SK-N-SH (cell line): ENCODE measurements at regions not wholly inside any gene's neighbourhood (a gene's known extent, or its start where the extent isn't known, plus 50 kb on each side); places are given as distances from the start of the nearest gene placed in this dataset.

Experiments used
- CTCF ChIA-PET: fragments of 300-600, 350-600 bp; formaldehyde crosslinking; extraction: SDS; loops from one replicate; lab custom pipeline; 2021; lab: Yijun Ruan, JAX
- POLR2A ChIA-PET: fragments of 350-600 bp; sonication (Branson Sonifier 250); formaldehyde crosslinking; extraction: SDS; loops from one replicate; lab custom pipeline; 2020; ENCODE audit warnings: antibody characterized with exemption, inconsistent platforms; lab: Yijun Ruan, JAX
- DNase-seq: peaks from one replicate; pipeline ENCODE4 v3.0.0; 2012
- H2AFZ ChIP-seq: fragments of 200-600 bp; sonication (generic); 2 replicates; pipeline ENCODE4 v1.8.1; 2016; ENCODE audit warnings: antibody characterized with exemption, mild to moderate bottlenecking, low read depth
- H3F3A ChIP-seq: fragments of 200-600 bp; sonication (generic); replicated peaks from 2 replicates; pipeline ENCODE3; 2016; ENCODE audit warnings: antibody characterized with exemption, mild to moderate bottlenecking; ENCODE audit not compliant: insufficient read depth
- H3K27ac ChIP-seq, 2 experiments: fragments of 200-500 bp in 1 of 2; fragments of 200-600 bp in 1 of 2; sonication (Bioruptor generic) in 1 of 2; sonication (generic), shearing (Covaris generic) in 1 of 2; 2 replicates each; pipeline versions ENCODE4 v1.5.1 to v1.6.1; 2014 to 2016; ENCODE audit warnings: low read depth in 2 of 2, inconsistent platforms in 1 of 2, low read length in 1 of 2, mild to moderate bottlenecking in 1 of 2, mixed read lengths in 1 of 2
- H3K27me3 ChIP-seq: fragments of 200-600 bp; sonication (generic), shearing (Covaris generic); 2 replicates; pipeline ENCODE4 v1.6.1; 2016; ENCODE audit warnings: mixed run types; ENCODE audit not compliant: insufficient read depth
- H3K36me3 ChIP-seq, 2 experiments: fragments of 200-500 bp in 1 of 2; fragments of 200-600 bp in 1 of 2; sonication (Bioruptor generic) in 1 of 2; sonication (generic) in 1 of 2; replicated peaks in 1 of 2; 2 replicates each; pipeline versions ENCODE3 to v1.5.1; 2014 to 2016; ENCODE audit warnings: low read length in 1 of 2, mild to moderate bottlenecking in 1 of 2; ENCODE audit not compliant: insufficient read depth in 2 of 2, control insufficient read depth in 1 of 2
- H3K4me1 ChIP-seq, 2 experiments: fragments of 200-500 bp in 1 of 2; fragments of 200-600 bp in 1 of 2; sonication (Bioruptor generic) in 1 of 2; sonication (generic), shearing (Covaris generic) in 1 of 2; 2 replicates each; pipeline versions ENCODE4 v1.5.1 to v1.6.1; 2014 to 2016; ENCODE audit warnings: low read depth in 1 of 2, low read length in 1 of 2, mixed run types in 1 of 2; ENCODE audit not compliant: insufficient read depth in 2 of 2, control insufficient read depth in 1 of 2
- H3K4me2 ChIP-seq: fragments of 200-600 bp; sonication (generic), shearing (Covaris generic); 2 replicates; pipeline ENCODE4 v1.6.1; 2017; ENCODE audit warnings: mixed run types
- H3K4me3 ChIP-seq, 2 experiments: fragments of 200-500 bp in 1 of 2; fragments of 200-600 bp in 1 of 2; sonication (Bioruptor generic) in 1 of 2; sonication (generic), shearing (Covaris generic) in 1 of 2; 2 replicates each; pipeline versions ENCODE4 v1.5.1 to v1.8.1; 2014 to 2016; ENCODE audit warnings: low read depth in 2 of 2, inconsistent platforms in 1 of 2, low read length in 1 of 2, mild to moderate bottlenecking in 1 of 2, mixed read lengths in 1 of 2, moderate library complexity in 1 of 2
- H3K79me2 ChIP-seq: fragments of 200-600 bp; sonication (generic); 2 replicates; pipeline ENCODE4 v1.8.1; 2017; ENCODE audit warnings: mild to moderate bottlenecking; ENCODE audit not compliant: insufficient read depth
- H3K9ac ChIP-seq: fragments of 200-600 bp; sonication (generic); 2 replicates; pipeline ENCODE4 v1.6.1; 2017; ENCODE audit warnings: mixed run types
- H3K9me2 ChIP-seq: fragments of 200-600 bp; sonication (generic); 2 replicates; pipeline ENCODE4 v1.6.1; 2017; ENCODE audit warnings: mixed run types
- H3K9me3 ChIP-seq: fragments of 200-600 bp; sonication (generic); 2 replicates; pipeline ENCODE4 v1.6.1; 2017; ENCODE audit warnings: mixed run types, mild to moderate bottlenecking, moderate library complexity
- H4K20me1 ChIP-seq: fragments of 200-600 bp; sonication (generic); 2 replicates; pipeline ENCODE4 v1.6.1; 2017; ENCODE audit warnings: mild to moderate bottlenecking, mixed run types; ENCODE audit not compliant: insufficient read depth
- CHD2 ChIP-seq: fragments of 150-350 bp; IDR thresholded peaks from 2 replicates; pipeline ENCODE4 v1.6.1; 2018; ENCODE audit warnings: low read length; ENCODE audit not compliant: partially characterized antibody
- EZH2phosphoT487 ChIP-seq: fragments of 200-600 bp; sonication (generic); IDR thresholded peaks from 2 replicates; pipeline ENCODE4 v1.6.1; 2017; ENCODE audit warnings: low read depth, mixed run types, mild to moderate bottlenecking, antibody characterized with exemption, moderate library complexity, borderline replicate concordance
- FOXJ3 ChIP-seq: sonication (generic); formaldehyde crosslinking; IDR thresholded peaks from 2 replicates; pipeline ENCODE4 v1.5.1; 2020; ENCODE audit warnings: mild to moderate bottlenecking, missing genetic modification reagents
- JUND ChIP-seq: IDR thresholded peaks from 2 replicates; pipeline ENCODE4 v1.4.0; 2012
- NRF1 ChIP-seq: IDR thresholded peaks from 2 replicates; pipeline ENCODE4 v1.6.1; 2012; ENCODE audit warnings: low read depth, mild to moderate bottlenecking, low read length
- RXRA ChIP-seq: IDR thresholded peaks from 2 replicates; pipeline ENCODE4 v1.4.0; 2012; ENCODE audit warnings: low read depth, mild to moderate bottlenecking, borderline replicate concordance
- SMC3 ChIP-seq: IDR thresholded peaks from 2 replicates; pipeline ENCODE4 v1.6.1; 2012; ENCODE audit warnings: low read depth, low read length, improper control_type of control experiment
- TCF12 ChIP-seq: IDR thresholded peaks from 2 replicates; pipeline ENCODE4 v1.4.0; 2012
- TEAD4 ChIP-seq: IDR thresholded peaks from 2 replicates; pipeline ENCODE4 v1.4.0; 2012; ENCODE audit warnings: mild to moderate bottlenecking, borderline replicate concordance; ENCODE audit not compliant: insufficient read depth
- YY1 ChIP-seq: IDR thresholded peaks from 2 replicates; pipeline ENCODE4 v1.4.0; 2012; ENCODE audit warnings: low read depth, mild to moderate bottlenecking
- WGBS: methylation state at CpG from one replicate; pipeline ENCODE4 v1.1.6; 2017; ENCODE audit warnings: low lambda C conversion rate; 5-methylcytosine and 5-hydroxymethylcytosine counted together
- TF ChIP-seq, protein P1 (sequence below): IDR thresholded peaks from 2 replicates; pipeline ENCODE4; 2012
- TF ChIP-seq, protein P2 (sequence below): fragments of 150-350 bp; IDR thresholded peaks from 2 replicates; pipeline ENCODE4 v1.6.1; 2017; ENCODE audit warnings: antibody characterized with exemption, low read length, low read depth, borderline replicate concordance
- TF ChIP-seq, protein P3 (sequence below): fragments of 200-600 bp; sonication (generic); IDR thresholded peaks from 2 replicates; pipeline ENCODE4 v1.6.1; 2017; ENCODE audit warnings: antibody characterized with exemption, mild to moderate bottlenecking, moderate library complexity
- TF ChIP-seq, protein P4 (sequence below): IDR thresholded peaks from 2 replicates; pipeline ENCODE4 v1.6.1; 2012; ENCODE audit warnings: mild to moderate bottlenecking, low read depth, low read length, moderate library complexity
- TF ChIP-seq, protein P5 (sequence below): IDR thresholded peaks from 2 replicates; pipeline ENCODE4 v1.4.0; 2012; ENCODE audit warnings: low read depth

DNA sequence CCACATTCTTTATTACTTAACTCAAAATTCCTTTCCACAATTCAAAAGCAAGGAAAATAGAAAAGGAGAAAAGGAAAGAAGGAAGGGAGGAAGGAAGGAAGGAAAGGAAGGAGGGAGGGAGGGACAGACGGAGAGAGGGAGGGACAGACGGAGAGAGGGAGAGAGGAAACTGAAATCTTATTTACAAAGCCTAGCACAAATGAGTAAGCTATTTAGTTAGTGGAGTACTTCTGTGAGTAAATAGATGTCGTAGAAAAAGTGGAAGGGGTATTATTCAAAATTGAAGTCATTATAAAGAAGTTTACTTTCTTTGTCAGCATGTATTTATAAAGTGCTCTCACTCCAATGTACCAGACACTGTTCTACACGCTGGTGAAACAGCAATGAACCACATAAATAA, 177.9 kb downstream of the CETN3 start:
- no peak overlapping the region for H3K27ac ChIP-seq
- no peaks in the 10 kb centered on the region for H3K36me3 ChIP-seq
- no peak overlapping the region for H3K4me2 ChIP-seq
- H3K9ac ChIP-seq = no peak overlapping the region
- no peaks in the 10 kb centered on the region for H3K27me3 ChIP-seq
- TF ChIP-seq FOXJ3 (CRISPR knock-in tag) (no peak), CHD2 (no peak), YY1 (no peak), TEAD4 (no peak), SMC3 (no peak), RXRA (no peak), NRF1 (no peak), TCF12 (no peak), EZH2phosphoT487 (no peak), JUND (no peak)
- TF ChIP-seq, protein P1, sequence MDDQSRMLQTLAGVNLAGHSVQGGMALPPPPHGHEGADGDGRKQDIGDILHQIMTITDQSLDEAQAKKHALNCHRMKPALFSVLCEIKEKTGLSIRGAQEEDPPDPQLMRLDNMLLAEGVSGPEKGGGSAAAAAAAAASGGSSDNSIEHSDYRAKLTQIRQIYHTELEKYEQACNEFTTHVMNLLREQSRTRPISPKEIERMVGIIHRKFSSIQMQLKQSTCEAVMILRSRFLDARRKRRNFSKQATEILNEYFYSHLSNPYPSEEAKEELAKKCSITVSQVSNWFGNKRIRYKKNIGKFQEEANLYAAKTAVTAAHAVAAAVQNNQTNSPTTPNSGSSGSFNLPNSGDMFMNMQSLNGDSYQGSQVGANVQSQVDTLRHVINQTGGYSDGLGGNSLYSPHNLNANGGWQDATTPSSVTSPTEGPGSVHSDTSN = no peak
- TF ChIP-seq, protein P2, sequence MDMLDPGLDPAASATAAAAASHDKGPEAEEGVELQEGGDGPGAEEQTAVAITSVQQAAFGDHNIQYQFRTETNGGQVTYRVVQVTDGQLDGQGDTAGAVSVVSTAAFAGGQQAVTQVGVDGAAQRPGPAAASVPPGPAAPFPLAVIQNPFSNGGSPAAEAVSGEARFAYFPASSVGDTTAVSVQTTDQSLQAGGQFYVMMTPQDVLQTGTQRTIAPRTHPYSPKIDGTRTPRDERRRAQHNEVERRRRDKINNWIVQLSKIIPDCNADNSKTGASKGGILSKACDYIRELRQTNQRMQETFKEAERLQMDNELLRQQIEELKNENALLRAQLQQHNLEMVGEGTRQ = no peak
- TF ChIP-seq, protein P3, sequence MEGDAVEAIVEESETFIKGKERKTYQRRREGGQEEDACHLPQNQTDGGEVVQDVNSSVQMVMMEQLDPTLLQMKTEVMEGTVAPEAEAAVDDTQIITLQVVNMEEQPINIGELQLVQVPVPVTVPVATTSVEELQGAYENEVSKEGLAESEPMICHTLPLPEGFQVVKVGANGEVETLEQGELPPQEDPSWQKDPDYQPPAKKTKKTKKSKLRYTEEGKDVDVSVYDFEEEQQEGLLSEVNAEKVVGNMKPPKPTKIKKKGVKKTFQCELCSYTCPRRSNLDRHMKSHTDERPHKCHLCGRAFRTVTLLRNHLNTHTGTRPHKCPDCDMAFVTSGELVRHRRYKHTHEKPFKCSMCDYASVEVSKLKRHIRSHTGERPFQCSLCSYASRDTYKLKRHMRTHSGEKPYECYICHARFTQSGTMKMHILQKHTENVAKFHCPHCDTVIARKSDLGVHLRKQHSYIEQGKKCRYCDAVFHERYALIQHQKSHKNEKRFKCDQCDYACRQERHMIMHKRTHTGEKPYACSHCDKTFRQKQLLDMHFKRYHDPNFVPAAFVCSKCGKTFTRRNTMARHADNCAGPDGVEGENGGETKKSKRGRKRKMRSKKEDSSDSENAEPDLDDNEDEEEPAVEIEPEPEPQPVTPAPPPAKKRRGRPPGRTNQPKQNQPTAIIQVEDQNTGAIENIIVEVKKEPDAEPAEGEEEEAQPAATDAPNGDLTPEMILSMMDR = no peak
- TF ChIP-seq, protein P4, sequence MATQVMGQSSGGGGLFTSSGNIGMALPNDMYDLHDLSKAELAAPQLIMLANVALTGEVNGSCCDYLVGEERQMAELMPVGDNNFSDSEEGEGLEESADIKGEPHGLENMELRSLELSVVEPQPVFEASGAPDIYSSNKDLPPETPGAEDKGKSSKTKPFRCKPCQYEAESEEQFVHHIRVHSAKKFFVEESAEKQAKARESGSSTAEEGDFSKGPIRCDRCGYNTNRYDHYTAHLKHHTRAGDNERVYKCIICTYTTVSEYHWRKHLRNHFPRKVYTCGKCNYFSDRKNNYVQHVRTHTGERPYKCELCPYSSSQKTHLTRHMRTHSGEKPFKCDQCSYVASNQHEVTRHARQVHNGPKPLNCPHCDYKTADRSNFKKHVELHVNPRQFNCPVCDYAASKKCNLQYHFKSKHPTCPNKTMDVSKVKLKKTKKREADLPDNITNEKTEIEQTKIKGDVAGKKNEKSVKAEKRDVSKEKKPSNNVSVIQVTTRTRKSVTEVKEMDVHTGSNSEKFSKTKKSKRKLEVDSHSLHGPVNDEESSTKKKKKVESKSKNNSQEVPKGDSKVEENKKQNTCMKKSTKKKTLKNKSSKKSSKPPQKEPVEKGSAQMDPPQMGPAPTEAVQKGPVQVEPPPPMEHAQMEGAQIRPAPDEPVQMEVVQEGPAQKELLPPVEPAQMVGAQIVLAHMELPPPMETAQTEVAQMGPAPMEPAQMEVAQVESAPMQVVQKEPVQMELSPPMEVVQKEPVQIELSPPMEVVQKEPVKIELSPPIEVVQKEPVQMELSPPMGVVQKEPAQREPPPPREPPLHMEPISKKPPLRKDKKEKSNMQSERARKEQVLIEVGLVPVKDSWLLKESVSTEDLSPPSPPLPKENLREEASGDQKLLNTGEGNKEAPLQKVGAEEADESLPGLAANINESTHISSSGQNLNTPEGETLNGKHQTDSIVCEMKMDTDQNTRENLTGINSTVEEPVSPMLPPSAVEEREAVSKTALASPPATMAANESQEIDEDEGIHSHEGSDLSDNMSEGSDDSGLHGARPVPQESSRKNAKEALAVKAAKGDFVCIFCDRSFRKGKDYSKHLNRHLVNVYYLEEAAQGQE = no peak
- TF ChIP-seq, protein P5, sequence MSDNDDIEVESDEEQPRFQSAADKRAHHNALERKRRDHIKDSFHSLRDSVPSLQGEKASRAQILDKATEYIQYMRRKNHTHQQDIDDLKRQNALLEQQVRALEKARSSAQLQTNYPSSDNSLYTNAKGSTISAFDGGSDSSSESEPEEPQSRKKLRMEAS = no peak
- no peaks in the 10 kb centered on the region for H3F3A ChIP-seq
- ChIA-PET CTCF (interaction anchor here (1.0 kb wide), 1 partner anchor 9 kb away, joined by 4 read pairs; no protein-coding TSS in a partner anchor), POLR2A (no interaction called here)
- no peak overlapping the region for H3K4me3 ChIP-seq
- DNase-seq = no peak
- no peak overlapping the region for H2AFZ ChIP-seq
- H4K20me1 ChIP-seq = no peaks in the 10 kb centered on the region
- no peaks in the 10 kb centered on the region for H3K79me2 ChIP-seq
- 53% methylated on average over 4 of the region's 4 CpGs for WGBS
- H3K9me2 ChIP-seq = no peaks in the 10 kb centered on the region
- no peaks in the 10 kb centered on the region for H3K9me3 ChIP-seq
- no peaks in the 10 kb centered on the region; a peak in 1 of 4 replicates for H3K4me1 ChIP-seq
